Keratinocyte (primary cell): ENCODE measurements at regions not wholly inside any gene's neighbourhood (a gene's known extent, or its start where the extent isn't known, plus 50 kb on each side); places are given as distances from the start of the nearest gene placed in this dataset.

Source experiments
- DNase-seq: peaks from one replicate; pipeline ENCODE4 v3.0.0-alpha.2; 2011; ENCODE audit warnings: low read depth, missing footprints, low spot score
- FAIRE-seq: peaks from 2 replicates; lab custom pipeline; 2011; peaks lifted over from hg19 to GRCh38; lab: Jason Lieb, UNC
- H2AFZ ChIP-seq: 2 replicates; pipeline ENCODE4 v1.6.0; 2012; ENCODE audit warnings: low read length, control low read depth, inconsistent platforms; ENCODE audit not compliant: control insufficient read depth
- H3K27ac ChIP-seq: 2 replicates; pipeline ENCODE4 v1.5.1; 2011; ENCODE audit warnings: low read length; ENCODE audit not compliant: control insufficient read depth, insufficient read depth
- H3K27me3 ChIP-seq: 3 replicates; pipeline ENCODE4 v1.6.0; 2011; ENCODE audit warnings: low read length; ENCODE audit not compliant: control insufficient read depth, insufficient read depth; ENCODE audit errors: extremely low read depth
- H3K36me3 ChIP-seq, 2 experiments: 2 replicates in 1 of 2; 3 replicates in 1 of 2; pipeline ENCODE4 v1.5.1; 2011; ENCODE audit warnings: low read length in 2 of 2, mild to moderate bottlenecking in 1 of 2; ENCODE audit not compliant: control insufficient read depth in 2 of 2, insufficient read depth in 2 of 2; ENCODE audit errors: extremely low read depth in 1 of 2
- H3K4me1 ChIP-seq: 3 replicates; pipeline ENCODE4 v1.5.1; 2011; ENCODE audit warnings: low read length; ENCODE audit not compliant: control insufficient read depth, insufficient read depth; ENCODE audit errors: extremely low read depth
- H3K4me2 ChIP-seq: 3 replicates; pipeline ENCODE4 v1.6.0; 2011; ENCODE audit warnings: low read depth, low read length; ENCODE audit not compliant: control insufficient read depth, insufficient read depth; ENCODE audit errors: extremely low read depth
- H3K4me3 ChIP-seq, 3 experiments: fragments of 200-600 bp in 1 of 3; sonication (generic) in 1 of 3; 2 replicates in 2 of 3; 3 replicates in 1 of 3; pipeline ENCODE4 v1.5.1; 2011 to 2016; ENCODE audit warnings: low read length in 3 of 3, mild to moderate bottlenecking in 3 of 3, control low read depth in 2 of 3, inconsistent platforms in 1 of 3, low read depth in 1 of 3, mixed read lengths in 1 of 3, mixed run types in 1 of 3, moderate library complexity in 1 of 3; ENCODE audit not compliant: control insufficient read depth in 2 of 3, insufficient read depth in 2 of 3; ENCODE audit errors: extremely low read depth in 1 of 3
- H3K79me2 ChIP-seq: 2 replicates; pipeline ENCODE4 v1.6.0; 2012; ENCODE audit warnings: low read length; ENCODE audit not compliant: control insufficient read depth, insufficient read depth
- H3K9ac ChIP-seq: 3 replicates; pipeline ENCODE4 v1.6.0; 2011; ENCODE audit warnings: low read length; ENCODE audit not compliant: control insufficient read depth, insufficient read depth; ENCODE audit errors: extremely low read depth
- H3K9me1 ChIP-seq: 3 replicates; pipeline ENCODE4 v1.6.0; 2011; ENCODE audit warnings: low read length; ENCODE audit not compliant: control insufficient read depth, insufficient read depth; ENCODE audit errors: extremely low read depth
- H3K9me3 ChIP-seq: 2 replicates; pipeline ENCODE4 v1.5.1; 2012; ENCODE audit warnings: low read depth, low read length; ENCODE audit not compliant: control insufficient read depth
- H4K20me1 ChIP-seq: 3 replicates; pipeline ENCODE4 v1.6.0; 2011; ENCODE audit warnings: low read length; ENCODE audit not compliant: control insufficient read depth, insufficient read depth; ENCODE audit errors: extremely low read depth
- EZH2 ChIP-seq: IDR thresholded peaks from one replicate; pipeline ENCODE4 v1.6.1; 2012; ENCODE audit warnings: inconsistent platforms, mild to moderate bottlenecking, low read length, moderate library complexity
- dilution Hi-C: fragments of 300-500 bp; cut with MboI; formaldehyde crosslinking; loops from one replicate; pipeline ENCODE4 v1.7.0; 2020; ENCODE audit warnings: low sequenced_read_pairs; ENCODE audit not compliant: extremely low pct_ligation_motif_present
- TF ChIP-seq, protein P1 (sequence below), 3 experiments: IDR thresholded peaks in 1 of 3; conservative IDR thresholded peaks in 1 of 3; optimal IDR thresholded peaks in 1 of 3; 2 replicates in 2 of 3; 3 replicates in 1 of 3; pipeline versions ENCODE3 to v1.5.1; 2011; ENCODE audit warnings: low read length in 3 of 3, mild to moderate bottlenecking in 3 of 3, moderate library complexity in 2 of 3, control low read depth in 1 of 3, inconsistent platforms in 1 of 3; ENCODE audit not compliant: insufficient read depth in 2 of 3; ENCODE audit errors: extremely low read depth in 1 of 3

DNA sequence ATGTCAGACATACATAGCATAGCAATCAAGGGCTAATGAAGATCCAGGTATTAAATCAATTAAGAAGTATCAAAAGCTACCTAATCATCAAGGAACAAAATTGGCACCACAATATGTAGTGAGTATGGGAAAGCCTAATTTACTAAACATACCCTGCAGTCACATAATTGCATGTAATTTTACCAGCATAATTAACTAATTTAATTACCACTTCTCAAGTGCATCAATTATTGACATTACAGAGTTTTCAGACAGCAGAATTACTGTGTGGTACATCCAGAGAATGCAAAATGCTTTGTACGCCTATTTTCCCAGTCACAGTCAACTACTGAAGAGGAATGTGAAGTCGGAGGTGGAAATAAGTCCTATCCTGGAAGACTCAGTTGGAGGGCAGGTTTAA, 279.0 kb upstream of the ID4 start:
- Histone ChIP-seq H3K79me2 (no peaks in the 10 kb centered on the region), H3K36me3 (no peaks in the 10 kb centered on the region), H3K4me1 (no peaks in the 10 kb centered on the region), H3K27ac (no peak overlapping the region), H3K4me3 (no peak overlapping the region), H3K27me3 (no peaks in the 10 kb centered on the region), H3K9ac (no peak overlapping the region), H4K20me1 (no peaks in the 10 kb centered on the region), H2AFZ (no peak overlapping the region), H3K9me3 (no peaks in the 10 kb centered on the region), H3K4me2 (no peak overlapping the region), H3K9me1 (no peaks in the 10 kb centered on the region)
- dilution Hi-C loops = no loop called here
- TF ChIP-seq, protein P1, sequence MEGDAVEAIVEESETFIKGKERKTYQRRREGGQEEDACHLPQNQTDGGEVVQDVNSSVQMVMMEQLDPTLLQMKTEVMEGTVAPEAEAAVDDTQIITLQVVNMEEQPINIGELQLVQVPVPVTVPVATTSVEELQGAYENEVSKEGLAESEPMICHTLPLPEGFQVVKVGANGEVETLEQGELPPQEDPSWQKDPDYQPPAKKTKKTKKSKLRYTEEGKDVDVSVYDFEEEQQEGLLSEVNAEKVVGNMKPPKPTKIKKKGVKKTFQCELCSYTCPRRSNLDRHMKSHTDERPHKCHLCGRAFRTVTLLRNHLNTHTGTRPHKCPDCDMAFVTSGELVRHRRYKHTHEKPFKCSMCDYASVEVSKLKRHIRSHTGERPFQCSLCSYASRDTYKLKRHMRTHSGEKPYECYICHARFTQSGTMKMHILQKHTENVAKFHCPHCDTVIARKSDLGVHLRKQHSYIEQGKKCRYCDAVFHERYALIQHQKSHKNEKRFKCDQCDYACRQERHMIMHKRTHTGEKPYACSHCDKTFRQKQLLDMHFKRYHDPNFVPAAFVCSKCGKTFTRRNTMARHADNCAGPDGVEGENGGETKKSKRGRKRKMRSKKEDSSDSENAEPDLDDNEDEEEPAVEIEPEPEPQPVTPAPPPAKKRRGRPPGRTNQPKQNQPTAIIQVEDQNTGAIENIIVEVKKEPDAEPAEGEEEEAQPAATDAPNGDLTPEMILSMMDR (optimal IDR thresholded peaks at IDR 0.05 in 1 of 3, IDR thresholded peaks at IDR 0.05 in 1 of 3, conservative IDR thresholded peaks at IDR 0.05 in 1 of 3; ENCODE audit: extremely low read depth in 1 of 3, insufficient read depth in 2 of 3, low read length in 3 of 3) = no peak
- DNase-seq (no peak), FAIRE-seq (no peak)

DNA sequence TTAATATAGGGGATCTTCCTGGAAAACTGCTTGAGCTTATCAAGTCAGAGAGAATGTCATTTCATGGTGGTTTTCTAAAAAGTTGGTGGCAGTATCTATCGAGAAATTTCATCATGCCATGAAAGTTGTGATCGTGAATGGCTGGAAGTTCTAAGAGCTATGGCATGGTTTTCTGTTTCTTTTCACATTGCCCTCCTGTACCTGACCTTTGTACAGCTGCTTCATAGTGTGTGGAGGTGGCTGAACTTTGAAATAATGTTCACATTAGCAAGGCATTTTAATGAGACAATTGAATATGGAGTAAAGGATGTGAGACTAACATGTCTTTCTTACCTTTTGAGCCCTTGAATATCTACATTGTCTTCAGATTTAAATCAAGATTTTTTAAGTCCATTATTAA, 278.2 kb upstream of the ID4 start:
- TF ChIP-seq, protein P1 (optimal IDR thresholded peaks at IDR 0.05 in 1 of 3, IDR thresholded peaks at IDR 0.05 in 1 of 3, conservative IDR thresholded peaks at IDR 0.05 in 1 of 3; ENCODE audit: extremely low read depth in 1 of 3, insufficient read depth in 2 of 3, low read length in 3 of 3) = no peak
- no peak for TF ChIP-seq EZH2
- Histone ChIP-seq H3K27ac (no peak overlapping the region), H3K4me3 (no peak overlapping the region), H3K27me3 (no peaks in the 10 kb centered on the region), H3K9me3 (no peaks in the 10 kb centered on the region), H4K20me1 (no peaks in the 10 kb centered on the region), H3K4me1 (no peaks in the 10 kb centered on the region), H2AFZ (no peak overlapping the region), H3K9ac (no peak overlapping the region), H3K4me2 (no peak overlapping the region), H3K9me1 (no peaks in the 10 kb centered on the region), H3K79me2 (no peaks in the 10 kb centered on the region), H3K36me3 (no peaks in the 10 kb centered on the region)
- FAIRE-seq (no peak), DNase-seq (no peak)
- dilution Hi-C loops = no loop called here
